Endothelial cell of umbilical vein (primary cell): ENCODE measurements at regions not wholly inside any gene's neighbourhood (a gene's known extent, or its start where the extent isn't known, plus 50 kb on each side); places are given as distances from the start of the nearest gene placed in this dataset.

Source experiments
- BruUV-seq: library from RNA; stranded (reverse); fragments of 400-500 nt; replicated peaks from 2 replicates; lab custom pipeline; 2021; lab: Mats Ljungman, UMichigan
- CTCF ChIA-PET: fragments of 300-600, 350-600 bp; sonication (Branson Sonifier 250); formaldehyde crosslinking; loops from one replicate; lab custom pipeline; 2021; ENCODE audit warnings: antibody characterized with exemption, inconsistent platforms; lab: Charles Lee
- POLR2A ChIA-PET: fragments of 300-600, 350-600 bp; sonication (Branson Sonifier 250); formaldehyde crosslinking; loops from one replicate; lab custom pipeline; 2021; ENCODE audit warnings: antibody characterized with exemption, inconsistent platforms; lab: Charles Lee
- DNase-seq: peaks from one replicate; pipeline ENCODE4 v3.0.0-alpha.2; 2011; ENCODE audit warnings: low read depth, low spot score
- FAIRE-seq: peaks from 2 replicates; lab custom pipeline; 2011; peaks lifted over from hg19 to GRCh38; lab: Jason Lieb, UNC
- H2AFZ ChIP-seq: 2 replicates; pipeline ENCODE4 v1.6.0; 2012; ENCODE audit warnings: low read depth, low read length, control low read depth, inconsistent platforms
- H3K27ac ChIP-seq: 2 replicates; pipeline ENCODE4 v1.5.1; 2011; ENCODE audit warnings: low read depth, mild to moderate bottlenecking, control low read depth, low read length, moderate library complexity; ENCODE audit not compliant: insufficient read depth
- H3K27me3 ChIP-seq, 2 experiments: 2 replicates each; pipeline versions ENCODE4 v1.6.0 to v1.6.1; 2011; ENCODE audit warnings: low read length in 2 of 2, mixed read lengths in 1 of 2; ENCODE audit not compliant: control insufficient read depth in 2 of 2, insufficient read depth in 2 of 2
- H3K36me3 ChIP-seq, 2 experiments: 2 replicates in 1 of 2; 3 replicates in 1 of 2; pipeline ENCODE4 v1.5.1; 2011; ENCODE audit warnings: low read length in 2 of 2, mild to moderate bottlenecking in 1 of 2, moderate library complexity in 1 of 2; ENCODE audit not compliant: control insufficient read depth in 2 of 2, insufficient read depth in 2 of 2; ENCODE audit errors: extremely low read depth in 1 of 2
- H3K4me1 ChIP-seq: 3 replicates; pipeline ENCODE4 v1.5.1; 2011; ENCODE audit warnings: mild to moderate bottlenecking, low read length; ENCODE audit not compliant: control insufficient read depth, insufficient read depth; ENCODE audit errors: extremely low read depth
- H3K4me2 ChIP-seq: 2 replicates; pipeline ENCODE4 v1.6.1; 2011; ENCODE audit warnings: low read length, control low read depth, mixed read lengths; ENCODE audit not compliant: insufficient read depth
- H3K4me3 ChIP-seq, 3 experiments: fragments of 200-600 bp in 1 of 3; sonication (generic), shearing (Covaris generic) in 1 of 3; replicated peaks in 1 of 3; 2 replicates each; pipeline ENCODE4 v1.5.1; 2011 to 2016; ENCODE audit warnings: control low read depth in 3 of 3, low read length in 3 of 3, mild to moderate bottlenecking in 2 of 3, inconsistent platforms in 1 of 3, low read depth in 1 of 3, moderate library complexity in 1 of 3; ENCODE audit not compliant: insufficient read depth in 1 of 3
- H3K79me2 ChIP-seq: 2 replicates; pipeline ENCODE4 v1.6.0; 2012; ENCODE audit warnings: low read length, inconsistent platforms; ENCODE audit not compliant: control insufficient read depth, insufficient read depth
- H3K9ac ChIP-seq: replicated peaks from 2 replicates; pipeline ENCODE3; 2011; ENCODE audit warnings: low read length, control low read depth; ENCODE audit not compliant: insufficient read depth; ENCODE audit errors: extremely low read depth
- H3K9me1 ChIP-seq: replicated peaks from 3 replicates; pipeline ENCODE4 v1.6.0; 2011; ENCODE audit warnings: mild to moderate bottlenecking, low read length; ENCODE audit not compliant: control insufficient read depth, insufficient read depth; ENCODE audit errors: extremely low read depth
- H3K9me3 ChIP-seq: replicated peaks from 2 replicates; pipeline ENCODE4 v1.5.1; 2012; ENCODE audit warnings: low read length, inconsistent platforms; ENCODE audit not compliant: control insufficient read depth, insufficient read depth
- H4K20me1 ChIP-seq: replicated peaks from 2 replicates; pipeline ENCODE3; 2011; ENCODE audit warnings: mild to moderate bottlenecking, low read length; ENCODE audit not compliant: control insufficient read depth, insufficient read depth; ENCODE audit errors: extremely low read depth
- CTCF ChIP-seq, 2 donors: IDR thresholded peaks; 1 replicate in 1 of 2; 2 replicates in 1 of 2; pipeline ENCODE4 v1.5.1; 2011; ENCODE audit warnings: low read length in 2 of 2, mild to moderate bottlenecking in 2 of 2, moderate library complexity in 2 of 2, control low read depth in 1 of 2, inconsistent platforms in 1 of 2, low read depth in 1 of 2; ENCODE audit not compliant: insufficient read depth in 1 of 2; ENCODE audit errors: extremely low read depth in 1 of 2
- EZH2 ChIP-seq: IDR thresholded peaks from 2 replicates; pipeline ENCODE4 v1.6.1; 2012; ENCODE audit warnings: borderline replicate concordance, low read depth, mild to moderate bottlenecking, moderate library complexity, low read length, inconsistent platforms; ENCODE audit not compliant: severe bottlenecking
- FOS ChIP-seq: IDR thresholded peaks from 2 replicates; pipeline ENCODE4 v1.6.1; 2011; ENCODE audit warnings: mild to moderate bottlenecking, low read length, moderate library complexity, borderline replicate concordance; ENCODE audit not compliant: insufficient read depth
- GATA2 ChIP-seq: IDR thresholded peaks from 2 replicates; pipeline ENCODE4 v1.7.0; 2011; ENCODE audit warnings: low read depth, mild to moderate bottlenecking, moderate library complexity, mixed read lengths, low read length; ENCODE audit not compliant: insufficient read length, insufficient read depth
- JUN ChIP-seq: IDR thresholded peaks from 2 replicates; pipeline ENCODE4 v1.6.1; 2011; ENCODE audit warnings: borderline replicate concordance, low read depth; ENCODE audit not compliant: insufficient read length, insufficient read depth
- MAX ChIP-seq: IDR thresholded peaks from 2 replicates; pipeline ENCODE4 v1.6.1; 2011; ENCODE audit not compliant: insufficient read depth, insufficient read length
- MYC ChIP-seq: IDR thresholded peaks from one replicate; pipeline ENCODE4 v1.6.1; 2011; ENCODE audit warnings: mild to moderate bottlenecking, low read depth, low read length
- POLR2A ChIP-seq: IDR thresholded peaks from 2 replicates; pipeline ENCODE4 v1.6.1; 2012; ENCODE audit warnings: low read depth, mild to moderate bottlenecking, control low read depth, low read length
- POLR2AphosphoS5 ChIP-seq: IDR thresholded peaks from 2 replicates; pipeline ENCODE4 v1.6.1; 2012; ENCODE audit warnings: low read depth, mild to moderate bottlenecking, control low read depth, low read length, moderate library complexity; ENCODE audit not compliant: insufficient read depth
- dilution Hi-C: fragments of 300-500 bp; cut with MboI; formaldehyde crosslinking; loops from one replicate; pipeline ENCODE4 v1.15.0; 2019; ENCODE audit warnings: low sequenced_read_pairs; ENCODE audit not compliant: extremely low pct_ligation_motif_present
- intact Hi-C: fragments of 100-400 bp; cut with micrococcal nuclease; formaldehyde crosslinking; loops from one replicate; pipeline ENCODE4 v1.10.0; 2022

- POLR2A ChIA-PET: no interaction called here
- Histone ChIP-seq H3K27ac (no peak overlapping the region), H3K9me1 (no peaks in the 10 kb centered on the region), H3K4me2 (no peak overlapping the region), H2AFZ (no peak overlapping the region), H3K9me3 (peaks cover 8% of the 10 kb centered on the region), H3K79me2 (no peaks in the 10 kb centered on the region), H3K27me3 (no peaks in the 10 kb centered on the region), H3K4me3 (no peak overlapping the region), H3K9ac (no peak overlapping the region), H4K20me1 (no peaks in the 10 kb centered on the region), H3K4me1 (no peaks in the 10 kb centered on the region), H3K36me3 (no peaks in the 10 kb centered on the region)
- dilution Hi-C loops (no loop called here), intact Hi-C loops (no loop called here)
- TF ChIP-seq POLR2AphosphoS5 (no peak), FOS (no peak), JUN (no peak), GATA2 (no peak), EZH2 (no peak), MYC (no peak), POLR2A (no peak), CTCF (IDR thresholded peaks at IDR 0.05; ENCODE audit: extremely low read depth in 1 of 2, insufficient read depth in 1 of 2, low read depth in 1 of 2, low read length in 2 of 2) (no peak), MAX (no peak)
- BruUV-seq: no TSS peak
- no peak for FAIRE-seq
- CTCF ChIA-PET: no interaction called here
- no peak for DNase-seq
Measured at GRCh38 chr22:48306785-48307510, 1520.7 kb downstream of the BRD1 start.
